SU-DHL-6 (cell line): ENCODE measurements at regions not wholly inside any gene's neighbourhood (a gene's known extent, or its start where the extent isn't known, plus 50 kb on each side); places are given as distances from the start of the nearest gene placed in this dataset.
"Not testable (repeated sequence)": the region's sequence is repeated elsewhere in the genome, so short reads cannot be mapped to it uniquely, and the experiment has no call there.

ENCODE experiments used
- H2AFZ ChIP-seq: fragments of 200-600 bp; sonication (generic); 2 replicates; pipeline ENCODE4 v1.6.1; 2014; ENCODE audit warnings: low read depth, mild to moderate bottlenecking, moderate library complexity, mixed read lengths, antibody characterized with exemption, low read length; ENCODE audit not compliant: severe bottlenecking
- H3F3A ChIP-seq: fragments of 200-600 bp; shearing (Covaris generic); 2 replicates; pipeline ENCODE4 v1.6.0; 2016; ENCODE audit warnings: antibody characterized with exemption, mild to moderate bottlenecking; ENCODE audit not compliant: insufficient read depth
- H3K27ac ChIP-seq: fragments of 200-600 bp; sonication (generic); 2 replicates; pipeline ENCODE4 v1.5.1; 2016; ENCODE audit warnings: low read depth, mild to moderate bottlenecking, low read length, moderate library complexity, mixed read lengths
- H3K27me3 ChIP-seq: fragments of 200-600 bp; sonication (generic), shearing (Covaris generic); 2 replicates; pipeline ENCODE4 v1.6.0; 2014; ENCODE audit warnings: mild to moderate bottlenecking, low read length
- H3K36me3 ChIP-seq: fragments of 200-600 bp; sonication (generic); 2 replicates; pipeline ENCODE4 v1.6.1; 2014; ENCODE audit warnings: mild to moderate bottlenecking, low read length, mixed read lengths
- H3K4me2 ChIP-seq: fragments of 300-600, 200-600 bp; shearing (Covaris generic), sonication (generic); 2 replicates; pipeline ENCODE4 v1.6.0; 2014; ENCODE audit warnings: low read length, low read depth, mild to moderate bottlenecking; ENCODE audit not compliant: poor library complexity, severe bottlenecking
- H3K4me3 ChIP-seq: fragments of 200-600 bp; sonication (generic); 2 replicates; pipeline ENCODE4 v1.5.1; 2014; ENCODE audit warnings: antibody characterized with exemption, low read length, mild to moderate bottlenecking, mixed read lengths; ENCODE audit not compliant: insufficient read depth, poor library complexity, severe bottlenecking
- H3K79me2 ChIP-seq: fragments of 200-600 bp; sonication (generic); 2 replicates; pipeline ENCODE4 v1.6.1; 2014; ENCODE audit warnings: mild to moderate bottlenecking, low read length, moderate library complexity; ENCODE audit not compliant: insufficient read depth
- H3K9ac ChIP-seq: fragments of 200-600 bp; sonication (generic); 2 replicates; pipeline ENCODE4 v1.7.0; 2014; ENCODE audit warnings: mild to moderate bottlenecking, low read length
- H3K9me2 ChIP-seq: fragments of 200-600 bp; sonication (generic); replicated peaks from 2 replicates; pipeline ENCODE4 v1.6.1; 2014; ENCODE audit warnings: low read length; ENCODE audit not compliant: insufficient read depth
- H3K9me3 ChIP-seq: fragments of 200-600 bp; sonication (generic); 2 replicates; pipeline ENCODE4 v1.6.1; 2014; ENCODE audit warnings: low read length, mixed read lengths; ENCODE audit not compliant: insufficient read depth
- H4K20me1 ChIP-seq: fragments of 200-600 bp; sonication (generic); 2 replicates; pipeline ENCODE4 v1.6.1; 2014; ENCODE audit warnings: low read depth, mild to moderate bottlenecking, antibody characterized with exemption, low read length, moderate library complexity, mixed read lengths
- CTCF ChIP-seq: fragments of 200-600 bp; sonication (generic); IDR thresholded peaks from one replicate; pipeline ENCODE4 v1.5.1; 2017; ENCODE audit warnings: antibody characterized with exemption, mild to moderate bottlenecking, low read length, moderate library complexity; ENCODE audit not compliant: insufficient read depth, poor library complexity, severe bottlenecking
- EZH2phosphoT487 ChIP-seq: fragments of 200-600 bp; sonication (generic), shearing (Covaris generic); conservative IDR thresholded peaks from 2 replicates; pipeline ENCODE4 v1.6.1; 2018; ENCODE audit warnings: mild to moderate bottlenecking, antibody characterized with exemption, low read length, moderate library complexity, mixed read lengths

- H3K36me3 ChIP-seq: no peaks in the 10 kb centered on the region
- TF ChIP-seq EZH2phosphoT487: no peak
- no peak for TF ChIP-seq CTCF
- no peak overlapping the region for H3K9ac ChIP-seq
- H3K4me3 ChIP-seq: no peak overlapping the region
- H3K27me3 ChIP-seq: no peaks in the 10 kb centered on the region
- no peaks in the 10 kb centered on the region for H3K9me3 ChIP-seq
- no peaks in the 10 kb centered on the region for H3K79me2 ChIP-seq
- no peaks in the 10 kb centered on the region for H3F3A ChIP-seq
- no peak overlapping the region for H3K27ac ChIP-seq
- H3K4me2 ChIP-seq: no peak overlapping the region
- H3K9me2 ChIP-seq: no peaks in the 10 kb centered on the region
- no peaks in the 10 kb centered on the region for H4K20me1 ChIP-seq
- H2AFZ ChIP-seq: no peak overlapping the region
Measured at GRCh38 chr14:29982171-29982570, 54.5 kb upstream of the PRKD1 start.

GRCh38 chr14:29982993-29983392, 55.3 kb upstream of the PRKD1 start:
- Histone ChIP-seq H3K9me3 (no peaks in the 10 kb centered on the region), H3K9ac (no peak overlapping the region), H3K36me3 (no peaks in the 10 kb centered on the region), H3F3A (no peaks in the 10 kb centered on the region), H3K4me3 (no peak overlapping the region), H3K27me3 (no peaks in the 10 kb centered on the region), H3K4me2 (no peak overlapping the region), H3K9me2 (no peaks in the 10 kb centered on the region), H2AFZ (no peak overlapping the region), H4K20me1 (no peaks in the 10 kb centered on the region), H3K79me2 (no peaks in the 10 kb centered on the region), H3K27ac (no peak overlapping the region)
- no peak for TF ChIP-seq CTCF
- TF ChIP-seq EZH2phosphoT487: no peak

GRCh38 chr14:29990344-29990857, 62.8 kb upstream of the PRKD1 start:
- not testable (repeated sequence) for H3F3A ChIP-seq, H3K27ac ChIP-seq, H3K4me3 ChIP-seq, H4K20me1 ChIP-seq, H3K9ac ChIP-seq, H3K79me2 ChIP-seq, H3K9me3 ChIP-seq, H2AFZ ChIP-seq, H3K36me3 ChIP-seq, H3K9me2 ChIP-seq, H3K4me2 ChIP-seq, H3K27me3 ChIP-seq

- Histone ChIP-seq H3K27me3 (no peaks in the 10 kb centered on the region), H2AFZ (no peak overlapping the region), H3K9me2 (no peaks in the 10 kb centered on the region), H3K9me3 (no peaks in the 10 kb centered on the region), H3K4me3 (no peak overlapping the region), H3F3A (no peaks in the 10 kb centered on the region), H3K27ac (no peak overlapping the region), H3K79me2 (no peaks in the 10 kb centered on the region), H4K20me1 (no peaks in the 10 kb centered on the region), H3K36me3 (no peaks in the 10 kb centered on the region), H3K4me2 (no peak overlapping the region), H3K9ac (no peak overlapping the region)
- no peak for TF ChIP-seq CTCF
- no peak for TF ChIP-seq EZH2phosphoT487
Measured at GRCh38 chr14:29990993-29991392, 63.3 kb upstream of the PRKD1 start.
